SK-N-DZ (cell line): ENCODE measurements at regions not wholly inside any gene's neighbourhood (a gene's known extent, or its start where the extent isn't known, plus 50 kb on each side); places are given as distances from the start of the nearest gene placed in this dataset.
A peak's percentile ranks its signal among the peaks of the same experiment; 100 is the strongest.

ENCODE experiments used
- DNase-seq: peaks from one replicate; pipeline ENCODE4 v3.0.0-alpha.2; 2015; ENCODE audit warnings: low spot score

GRCh38 chr1:58380345-58380744 is 166.2 kb downstream of the OMA1 start:
- DNase-seq, result no peak

- DNase-seq, result no peak
Observed at GRCh38 chr1:58367217-58367616, 179.3 kb downstream of the OMA1 start.

GRCh38 chr1:58365328-58365727 is 181.2 kb downstream of the OMA1 start:
- DNase-seq, result no peak

- no peak for DNase-seq
Observed at GRCh38 chr1:58363585-58363984, 182.9 kb downstream of the OMA1 start.

GRCh38 chr1:58361134-58361533 is 185.4 kb downstream of the OMA1 start:
- no peak for DNase-seq

DNA sequence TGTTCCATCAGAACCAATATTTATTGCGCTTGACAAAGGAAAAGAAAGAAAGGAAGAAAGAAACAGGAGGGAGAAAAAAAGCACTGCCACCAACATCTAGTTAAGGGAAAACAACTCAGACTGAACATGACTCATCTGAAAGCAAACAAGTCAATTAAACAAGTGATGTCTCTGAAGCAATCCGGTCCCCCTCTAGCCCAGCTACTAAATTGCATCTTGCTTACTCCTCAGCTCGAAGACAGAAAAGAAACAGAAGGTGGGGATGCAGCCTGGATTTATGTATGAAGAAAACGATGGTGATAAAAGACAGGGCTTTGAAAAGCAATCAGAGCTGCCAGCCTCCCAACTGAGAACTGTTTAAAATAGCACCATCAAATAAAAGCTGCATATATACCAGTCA is 188.2 kb downstream of the OMA1 start:
- no peak for DNase-seq

- no peak for DNase-seq
Observed at GRCh38 chr1:58356402-58356801, 190.1 kb downstream of the OMA1 start.

- DNase-seq, result no peak
Observed at GRCh38 chr1:58353168-58353567, 193.4 kb downstream of the OMA1 start.

- no peak for DNase-seq
Observed at GRCh38 chr1:58352476-58353092, 193.9 kb downstream of the OMA1 start.

DNA sequence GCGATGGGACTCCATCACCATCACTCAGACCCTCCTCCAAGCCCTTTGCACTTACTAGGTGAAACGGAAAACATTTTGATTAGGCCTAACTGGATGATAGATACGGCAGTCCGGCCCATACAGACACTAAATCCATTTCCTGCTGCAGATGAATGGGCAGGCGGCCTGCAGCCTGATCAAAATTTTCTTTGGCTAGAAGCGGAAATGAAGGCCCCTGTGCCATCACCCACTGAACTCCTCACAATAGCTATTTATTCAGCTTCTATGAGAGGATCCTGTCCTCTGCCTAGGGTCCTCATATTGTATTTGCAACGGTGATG is 200.5 kb downstream of the OMA1 start:
- DNase-seq, result no peak

DNA sequence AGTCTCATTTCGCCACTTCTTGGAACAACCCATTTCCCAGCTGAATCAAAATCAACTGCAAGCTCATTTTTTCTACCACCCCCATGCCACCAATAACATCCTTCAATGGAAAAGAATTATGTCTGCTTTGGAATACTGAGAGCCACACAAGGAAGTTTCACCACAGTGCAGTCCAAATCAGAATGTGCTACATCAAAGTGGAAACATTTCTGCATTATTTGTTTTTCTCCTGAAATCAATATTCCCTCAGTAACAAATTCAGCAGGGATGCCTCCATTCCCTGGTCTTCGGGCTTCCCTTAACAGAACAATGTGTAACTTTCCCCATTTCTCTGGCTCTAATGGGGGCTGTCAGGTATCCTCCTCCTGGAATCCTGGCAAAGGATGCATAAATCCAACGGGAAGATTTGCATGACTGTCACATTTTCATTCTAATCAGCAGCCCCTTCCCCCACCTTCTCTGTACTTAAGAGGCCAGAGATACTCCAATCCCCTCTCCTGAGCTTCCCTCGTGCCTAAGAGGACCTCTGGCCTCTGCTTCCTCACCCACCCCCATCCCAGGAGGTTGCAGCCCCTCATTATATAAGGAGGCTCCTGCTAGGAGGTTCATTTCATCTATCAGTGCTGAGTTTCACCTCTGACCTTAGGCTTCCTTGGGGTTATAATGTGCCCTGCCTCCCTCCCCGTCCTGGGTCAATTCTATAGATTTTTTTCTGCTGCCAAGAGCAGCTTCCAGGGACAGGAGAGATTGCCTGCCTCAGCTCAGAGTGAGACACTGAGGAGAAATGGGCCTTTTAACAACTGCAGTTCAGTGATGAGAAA is 201.1 kb downstream of the OMA1 start:
- DNase-seq, result no peak

- DNase-seq, result no peak
Observed at GRCh38 chr1:58340185-58340584, 206.3 kb downstream of the OMA1 start.

DNA sequence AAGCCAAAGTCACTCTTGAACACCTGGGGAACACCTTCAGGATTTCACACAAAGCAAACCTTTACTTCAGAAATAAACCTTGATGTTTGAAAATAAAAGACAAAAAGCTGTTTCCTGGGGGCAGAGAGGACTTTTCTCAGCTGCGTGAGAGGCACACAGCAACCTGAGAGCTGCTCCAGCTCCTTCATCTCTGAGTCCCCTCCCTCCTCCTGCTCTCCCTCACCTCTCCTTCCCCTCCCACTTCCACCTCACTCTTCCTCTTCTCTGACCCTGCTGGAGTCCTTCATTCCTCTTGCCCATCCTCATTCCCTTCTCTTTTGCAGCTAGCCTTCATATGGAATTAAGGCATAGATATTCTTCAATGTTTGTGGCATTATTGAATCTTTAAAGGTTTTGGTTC is 208.4 kb downstream of the OMA1 start:
- no peak for DNase-seq

GRCh38 chr1:58333511-58333910 is 213.0 kb downstream of the OMA1 start:
- no peak for DNase-seq

DNA sequence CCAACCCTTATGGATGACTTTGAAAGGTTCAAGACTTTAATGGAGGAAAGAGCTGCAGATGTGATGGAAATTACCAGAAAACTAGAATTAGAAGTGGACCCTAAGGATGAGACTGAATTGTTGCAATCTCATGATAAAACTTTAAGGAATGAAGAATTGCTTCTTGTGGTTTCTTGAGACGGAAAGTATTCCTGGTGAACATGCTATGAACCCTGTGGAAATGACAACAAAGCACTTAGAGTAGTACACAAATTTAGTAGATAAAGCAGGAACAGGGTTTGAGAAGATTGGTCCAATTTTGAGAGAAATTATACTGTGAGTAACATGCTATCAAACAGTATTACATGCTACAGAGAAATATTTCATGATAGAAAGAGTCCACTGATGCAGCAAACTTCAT is 215.4 kb downstream of the OMA1 start:
- no peak for DNase-seq

DNA sequence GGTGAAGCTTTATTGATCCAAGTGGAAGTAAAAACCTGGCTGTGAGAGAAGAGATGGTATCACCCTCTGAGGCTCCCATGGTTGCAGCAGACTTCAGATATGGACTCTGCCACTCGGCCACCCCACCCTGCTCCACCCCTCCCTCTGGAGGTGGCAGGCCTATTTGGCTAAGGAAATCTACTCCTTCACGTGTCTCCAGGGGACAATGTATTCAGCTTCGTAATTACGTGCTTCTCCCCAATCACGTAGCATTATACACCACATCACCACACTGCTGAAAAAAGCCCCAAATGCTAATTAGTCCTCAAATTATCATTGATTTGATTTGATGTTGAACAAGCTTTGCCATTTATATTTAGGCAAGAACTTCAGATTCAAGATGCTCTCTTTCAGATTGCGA is 220.7 kb downstream of the OMA1 start:
- DNase-seq, result peak; percentile 12

- DNase-seq, result no peak
Observed at GRCh38 chr1:58324558-58324957, 222.0 kb downstream of the OMA1 start.

DNA sequence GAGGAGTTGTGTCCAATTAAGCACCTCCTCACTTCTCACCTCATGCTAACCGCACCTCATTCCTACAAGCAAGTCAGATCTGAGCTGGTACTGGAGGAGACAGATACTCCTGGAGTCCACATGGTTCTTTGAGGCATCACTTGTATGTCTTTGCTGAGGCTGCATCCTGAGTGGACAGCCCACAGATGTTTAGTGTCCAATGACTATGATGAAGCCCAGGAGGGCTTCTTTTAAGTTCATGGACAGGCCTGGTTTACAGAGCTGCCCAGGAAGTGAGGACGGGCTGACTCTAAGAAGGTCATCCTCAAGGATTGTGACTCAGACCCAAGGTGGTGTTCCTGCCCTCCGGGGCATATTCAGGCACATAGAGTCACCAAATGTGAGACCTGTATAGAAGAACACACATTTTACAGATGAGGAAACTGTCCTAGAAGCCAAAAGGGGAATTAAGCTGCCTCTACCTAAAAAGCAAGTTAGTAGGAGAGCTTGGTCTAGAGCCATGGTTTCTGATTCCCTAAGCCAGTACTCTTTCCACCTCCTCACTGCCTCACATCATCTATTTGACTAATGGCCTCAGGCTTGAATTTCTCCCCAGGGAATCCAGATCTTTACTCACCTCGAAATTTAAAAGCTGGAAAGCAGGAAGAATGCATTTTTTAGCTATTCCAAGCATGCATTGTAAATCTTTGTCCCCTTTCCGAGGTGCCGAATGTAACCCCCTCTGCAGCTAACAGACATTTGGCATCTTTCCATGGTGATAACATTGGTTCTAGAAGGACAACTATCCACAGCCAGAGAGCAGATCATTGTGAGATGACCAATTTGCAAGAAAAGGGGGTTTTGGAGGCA is 228.1 kb downstream of the OMA1 start:
- DNase-seq, result no peak

DNA sequence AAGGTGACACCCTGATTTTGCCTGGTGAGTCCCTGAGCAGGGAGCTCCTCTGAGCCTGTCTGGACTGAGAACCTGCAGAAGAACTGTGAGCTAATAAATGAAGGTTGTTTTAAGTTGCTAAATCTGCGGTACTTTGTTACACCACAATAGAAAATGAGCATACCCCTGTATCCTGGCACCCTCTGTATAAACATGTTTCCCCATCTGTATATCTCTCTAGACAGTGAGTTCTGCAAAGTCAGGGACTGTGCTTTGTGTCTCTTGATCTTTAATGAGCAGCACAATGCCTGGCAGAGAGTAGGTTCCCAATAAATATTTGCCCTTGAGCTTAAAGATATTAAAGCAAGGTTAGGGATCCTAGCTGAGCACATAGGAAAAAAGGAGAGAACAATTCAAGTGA is 228.8 kb downstream of the OMA1 start:
- DNase-seq, result no peak

DNA sequence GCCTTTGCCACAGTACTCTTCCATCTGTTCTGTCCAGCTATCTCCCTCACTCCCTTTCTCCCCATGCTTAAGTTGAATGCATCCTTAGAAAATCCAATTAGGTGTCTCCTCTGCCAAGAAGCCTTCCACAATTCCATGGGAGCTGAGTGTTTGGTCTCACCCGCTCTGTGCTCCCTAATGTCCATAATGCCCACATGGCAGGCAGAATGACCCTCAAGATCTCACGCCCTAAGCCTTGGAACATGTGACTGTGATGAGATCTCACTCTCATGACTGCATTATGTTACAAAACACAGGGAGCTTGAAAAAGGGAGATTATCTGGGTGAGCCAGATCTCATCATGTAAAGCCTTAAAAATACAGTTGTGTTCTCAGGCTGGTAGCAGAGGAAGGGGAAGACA is 229.4 kb downstream of the OMA1 start:
- DNase-seq, result no peak

DNA sequence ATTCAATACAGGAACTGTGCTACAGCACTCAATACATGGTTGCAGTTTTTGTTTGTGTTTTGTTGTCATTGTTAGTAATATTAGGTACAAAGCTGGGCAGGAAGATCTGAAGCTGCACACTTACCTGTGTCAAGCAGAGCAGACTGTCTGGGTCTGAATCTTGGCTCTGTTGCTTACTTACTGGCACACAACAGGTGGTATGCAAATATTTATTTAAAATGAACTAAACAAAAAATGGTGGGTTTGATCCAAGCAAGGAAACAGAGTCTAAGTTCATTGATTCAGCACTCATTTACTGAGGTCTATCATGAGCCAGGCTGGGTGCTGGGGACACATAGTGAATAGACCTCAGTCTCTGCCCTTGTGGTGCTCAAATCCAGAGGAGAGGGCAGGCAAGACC is 230.4 kb downstream of the OMA1 start:
- no peak for DNase-seq

DNA sequence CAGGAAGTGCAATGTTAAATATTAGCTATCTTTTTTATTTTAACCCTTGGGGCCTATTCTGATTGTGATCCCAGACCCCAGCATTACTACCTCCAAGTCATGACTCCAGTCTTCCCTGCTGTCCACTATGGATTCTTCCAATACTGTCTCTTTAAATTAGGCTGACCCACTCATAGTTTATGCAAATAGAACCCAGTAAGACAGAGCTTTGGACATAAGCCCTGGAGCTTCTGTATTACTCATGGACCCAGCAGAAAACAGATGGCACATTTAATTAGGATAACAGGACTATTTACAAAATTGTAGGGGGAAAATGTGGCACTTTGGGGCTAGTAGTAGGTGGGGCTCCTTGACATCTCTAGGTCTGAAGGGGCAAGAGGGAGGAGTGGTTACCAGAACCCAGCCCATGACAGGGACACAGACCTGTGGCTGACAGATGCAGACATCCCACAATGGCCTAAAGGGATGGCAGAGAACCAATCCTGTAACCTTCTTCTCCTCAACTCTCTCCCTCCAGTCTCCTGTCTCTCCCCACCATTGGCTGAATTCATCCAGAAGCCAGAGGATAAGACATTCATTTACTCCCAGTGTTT is 233.5 kb downstream of the OMA1 start:
- DNase-seq, result no peak
